ENCODE measurements at regions not wholly inside any gene's neighbourhood (a gene's known extent, or its start where the extent isn't known, plus 50 kb on each side); places are given as distances from the start of the nearest gene placed in this dataset.

DNA sequence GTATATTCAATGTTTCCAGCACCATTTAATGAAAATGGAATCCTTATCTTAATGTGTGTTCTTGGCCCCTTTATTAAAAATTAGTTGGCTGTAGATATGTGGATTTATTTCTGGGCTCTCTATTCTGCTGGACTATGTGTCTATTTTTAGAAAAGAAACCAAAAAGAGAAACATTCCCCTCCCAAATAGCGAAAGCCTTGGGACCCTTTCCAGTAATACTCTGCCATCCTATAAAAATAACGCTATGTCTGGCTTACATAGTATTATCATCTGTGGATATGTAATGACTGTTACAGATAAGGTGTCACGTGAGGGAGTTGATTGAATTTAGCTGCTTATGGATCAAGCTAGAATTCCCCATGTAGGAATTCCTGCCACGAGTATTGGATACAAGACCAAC, 279.3 kb upstream of the KIF2B start:
- no peak for TF ChIP-seq POLR2A (IDR thresholded peaks at IDR 0.05; ENCODE audit: low read depth, low read length)
- TF ChIP-seq, protein P1, sequence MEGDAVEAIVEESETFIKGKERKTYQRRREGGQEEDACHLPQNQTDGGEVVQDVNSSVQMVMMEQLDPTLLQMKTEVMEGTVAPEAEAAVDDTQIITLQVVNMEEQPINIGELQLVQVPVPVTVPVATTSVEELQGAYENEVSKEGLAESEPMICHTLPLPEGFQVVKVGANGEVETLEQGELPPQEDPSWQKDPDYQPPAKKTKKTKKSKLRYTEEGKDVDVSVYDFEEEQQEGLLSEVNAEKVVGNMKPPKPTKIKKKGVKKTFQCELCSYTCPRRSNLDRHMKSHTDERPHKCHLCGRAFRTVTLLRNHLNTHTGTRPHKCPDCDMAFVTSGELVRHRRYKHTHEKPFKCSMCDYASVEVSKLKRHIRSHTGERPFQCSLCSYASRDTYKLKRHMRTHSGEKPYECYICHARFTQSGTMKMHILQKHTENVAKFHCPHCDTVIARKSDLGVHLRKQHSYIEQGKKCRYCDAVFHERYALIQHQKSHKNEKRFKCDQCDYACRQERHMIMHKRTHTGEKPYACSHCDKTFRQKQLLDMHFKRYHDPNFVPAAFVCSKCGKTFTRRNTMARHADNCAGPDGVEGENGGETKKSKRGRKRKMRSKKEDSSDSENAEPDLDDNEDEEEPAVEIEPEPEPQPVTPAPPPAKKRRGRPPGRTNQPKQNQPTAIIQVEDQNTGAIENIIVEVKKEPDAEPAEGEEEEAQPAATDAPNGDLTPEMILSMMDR (conservative IDR thresholded peaks at IDR 0.05; ENCODE audit: low read depth, low read length) = no peak
- TF ChIP-seq MAZ (IDR thresholded peaks at IDR 0.05; ENCODE audit: borderline replicate concordance, low read depth, low read length) = no peak
- no peak for TF ChIP-seq NFE2L2 (IDR thresholded peaks at IDR 0.05; ENCODE audit: low read depth, low read length)
- TF ChIP-seq RCOR1 (IDR thresholded peaks at IDR 0.05; ENCODE audit: insufficient replicate concordance, low read length) = no peak
- no peak for TF ChIP-seq FOS (IDR thresholded peaks at IDR 0.05; ENCODE audit: low read depth, low read length)
- TF ChIP-seq CHD1 (IDR thresholded peaks at IDR 0.05; ENCODE audit: low read depth, low read length) = no peak
- TF ChIP-seq RAD21 (IDR thresholded peaks at IDR 0.05; ENCODE audit: low read length) = no peak
- no peak for TF ChIP-seq RFX5 (IDR thresholded peaks at IDR 0.05; ENCODE audit: low read depth, low read length)

Data from IMR-90 (cell line).